ENCODE measurements at regions not wholly inside any gene's neighbourhood (a gene's known extent, or its start where the extent isn't known, plus 50 kb on each side); places are given as distances from the start of the nearest gene placed in this dataset.

DNA sequence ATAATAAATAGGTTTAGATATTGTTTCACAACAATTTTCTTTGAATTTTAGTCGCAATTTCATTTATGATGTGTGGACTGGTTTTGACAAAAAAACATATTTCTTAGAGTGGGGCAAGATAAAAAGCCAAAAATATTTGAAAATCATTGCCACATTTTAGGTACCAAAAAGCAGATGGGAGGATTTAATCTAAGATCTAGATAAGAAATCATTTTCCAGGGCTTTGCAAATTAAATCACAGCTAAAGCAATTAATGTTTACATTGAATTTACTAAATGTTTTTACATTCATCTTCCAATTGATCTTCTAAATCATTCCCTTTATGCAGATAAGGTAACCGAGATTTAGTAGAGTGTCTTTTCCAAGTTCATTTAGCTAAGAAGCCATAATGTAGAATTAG, 1386.0 kb upstream of the TENM4 start:
- DNase-seq, result no peak

DNA sequence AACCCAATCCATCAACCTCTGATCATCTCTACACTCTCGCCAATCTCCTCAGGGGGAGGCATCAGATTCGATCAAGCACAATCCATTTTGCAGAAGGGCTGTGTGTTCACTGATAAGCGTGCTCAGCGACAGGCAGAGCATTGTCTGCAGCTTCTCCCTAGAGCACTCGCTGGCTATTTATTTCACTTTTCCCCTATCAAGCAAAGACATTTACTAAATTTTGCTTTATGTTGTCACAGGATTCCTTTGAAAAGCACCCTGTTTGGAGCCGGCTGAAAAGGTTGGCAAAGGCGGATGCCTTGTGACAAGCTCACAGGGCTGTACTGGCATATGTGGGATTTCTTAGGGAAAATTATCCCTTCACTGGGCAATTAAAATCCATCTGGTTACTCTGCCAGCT, 1381.5 kb upstream of the TENM4 start:
- DNase-seq, result no peak

DNA sequence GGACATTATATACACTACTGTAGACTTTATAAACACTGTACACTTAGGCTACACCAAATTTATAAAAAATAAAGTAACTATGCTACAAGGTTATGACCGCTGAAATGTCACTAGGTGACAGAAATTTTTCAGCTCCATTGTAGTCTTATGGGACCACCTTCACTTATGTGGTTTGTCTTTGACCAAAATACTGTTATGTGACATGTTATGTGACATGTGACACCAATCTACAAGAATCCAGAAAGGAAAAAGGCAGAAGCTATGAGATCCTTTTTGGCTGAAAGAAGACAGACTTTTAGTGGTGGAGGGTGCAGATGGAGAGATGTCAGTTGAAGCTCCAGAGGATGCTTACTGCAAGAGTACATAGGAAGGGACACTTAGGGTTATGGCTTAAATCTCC, 1378.4 kb upstream of the TENM4 start:
- no peak for DNase-seq

DNA sequence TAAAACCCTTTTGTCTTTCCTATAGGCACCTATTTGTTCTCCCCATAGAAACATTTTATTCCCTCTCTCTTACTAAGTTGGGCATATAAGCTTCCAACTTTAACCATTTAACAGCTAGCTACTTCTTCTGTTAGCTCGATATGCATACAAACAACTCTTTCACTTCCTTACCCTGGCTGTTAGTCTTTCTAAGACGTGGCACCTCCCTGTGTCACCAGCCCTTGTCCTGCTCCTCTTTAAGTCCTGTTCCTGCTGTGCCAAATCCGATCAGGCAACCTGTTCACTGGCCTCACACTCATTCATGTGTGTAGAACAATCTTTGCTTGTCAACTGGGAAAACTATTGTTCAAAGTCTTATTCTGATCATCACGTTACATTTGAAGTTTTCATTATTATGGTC, 1376.1 kb upstream of the TENM4 start:
- no peak for DNase-seq

DNA sequence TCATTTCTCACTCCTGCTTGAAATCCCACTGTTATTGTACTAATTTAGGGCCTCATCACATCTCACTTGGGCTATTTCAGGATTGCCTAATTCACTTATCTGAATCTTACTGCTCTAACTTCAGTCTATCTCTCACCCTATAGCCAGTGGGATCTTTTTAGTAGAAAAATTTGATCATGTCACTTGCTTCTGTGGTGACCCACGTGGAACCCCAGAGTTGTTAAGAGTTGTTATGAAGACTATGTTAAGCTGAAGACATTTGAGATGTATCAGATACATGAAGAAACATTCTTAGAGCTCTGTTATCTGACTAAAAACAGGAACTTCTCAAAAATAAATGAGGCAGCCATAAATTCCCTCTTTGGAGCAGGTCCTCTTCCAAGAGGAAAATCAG, 1375.6 kb upstream of the TENM4 start:
- no peak for DNase-seq

DNA sequence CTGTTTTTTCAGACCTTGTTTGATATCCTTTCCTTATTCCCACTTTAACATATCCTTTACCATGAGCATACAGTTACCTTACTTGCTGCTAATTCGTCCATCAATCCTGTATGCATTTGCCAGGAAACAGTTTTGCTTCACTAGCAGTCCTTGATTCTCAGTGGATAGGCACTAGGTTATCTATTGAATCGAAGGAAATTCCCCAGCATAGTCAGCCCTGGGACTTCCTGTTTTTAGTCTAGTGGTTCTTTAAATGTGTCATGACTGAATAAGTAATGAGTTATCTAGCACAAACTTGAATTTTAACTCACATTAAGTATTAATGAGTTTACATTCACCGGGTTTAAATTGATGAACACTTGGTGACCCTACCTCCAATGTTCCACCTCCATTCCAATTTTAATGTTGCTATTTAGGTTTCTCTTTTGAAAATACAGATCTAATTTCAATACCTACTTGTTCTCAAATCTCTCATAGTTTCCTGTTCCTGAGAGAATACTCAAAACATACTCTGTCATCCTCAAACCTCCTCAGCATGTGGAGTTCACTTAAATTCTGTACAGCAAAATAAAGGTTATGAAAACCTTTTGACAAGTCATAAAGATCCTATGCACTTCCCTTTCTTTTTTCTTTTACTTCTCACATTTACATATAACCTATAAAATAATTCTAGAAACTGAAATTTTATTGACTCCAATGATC, 1375.1 kb upstream of the TENM4 start:
- no peak for DNase-seq

DNA sequence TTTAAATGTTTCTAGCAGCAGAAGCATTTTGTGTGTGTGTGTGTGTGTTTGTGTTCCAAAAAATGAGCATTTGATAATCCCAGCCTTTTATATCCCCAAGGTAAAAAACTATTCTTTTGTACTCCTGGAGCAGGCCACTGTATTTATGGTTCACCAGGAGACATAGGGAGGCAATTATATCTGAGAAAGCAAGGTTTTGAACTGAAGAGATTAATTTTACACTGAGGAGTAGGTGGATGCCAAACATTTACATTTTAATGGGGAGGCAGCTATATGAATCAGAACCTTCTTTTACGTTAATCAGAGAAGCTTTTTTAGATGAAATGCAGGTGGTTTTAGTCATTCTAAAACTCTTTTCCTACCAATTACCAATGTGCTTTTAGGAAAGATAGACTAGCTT, 1374.0 kb upstream of the TENM4 start:
- DNase-seq, result no peak

DNA sequence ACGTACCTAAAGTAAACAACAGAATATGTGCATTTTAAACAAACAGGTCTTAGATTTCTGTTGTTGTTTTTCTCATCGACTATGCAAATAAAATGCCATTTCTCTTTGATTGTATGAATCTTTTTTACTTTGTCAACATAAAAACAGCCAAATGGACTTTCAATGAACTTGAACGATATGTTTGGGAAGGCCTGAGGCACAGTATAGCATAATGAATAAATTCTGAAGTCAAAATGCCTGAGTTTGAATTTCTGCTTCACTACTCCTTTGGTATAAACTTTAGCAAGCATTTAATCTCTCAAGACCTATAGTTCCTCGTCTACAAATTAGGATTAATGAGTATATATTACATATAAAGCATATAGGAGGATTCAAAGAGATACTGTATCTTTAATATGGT, 1369.9 kb upstream of the TENM4 start:
- no peak for DNase-seq

DNA sequence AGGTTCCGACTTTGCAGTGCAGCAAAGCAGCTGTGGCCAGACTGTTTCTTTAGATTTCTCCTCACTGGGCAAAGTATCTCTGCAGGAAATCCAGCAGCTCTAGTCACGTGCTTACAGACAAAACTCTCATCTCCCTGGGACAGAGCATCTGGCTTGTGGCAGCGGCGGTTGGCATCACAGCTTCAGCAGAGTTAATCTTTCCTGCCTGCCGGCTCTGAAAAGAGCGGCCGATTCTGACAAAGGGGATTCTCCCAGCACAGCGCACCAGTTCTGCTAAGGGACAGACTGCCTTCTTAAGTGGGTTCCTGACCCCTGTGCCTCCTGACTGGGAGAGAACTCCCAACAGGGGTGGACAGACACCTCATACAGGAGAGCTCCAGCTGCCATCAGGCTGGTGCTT, 1357.3 kb upstream of the TENM4 start:
- no peak for DNase-seq

DNA sequence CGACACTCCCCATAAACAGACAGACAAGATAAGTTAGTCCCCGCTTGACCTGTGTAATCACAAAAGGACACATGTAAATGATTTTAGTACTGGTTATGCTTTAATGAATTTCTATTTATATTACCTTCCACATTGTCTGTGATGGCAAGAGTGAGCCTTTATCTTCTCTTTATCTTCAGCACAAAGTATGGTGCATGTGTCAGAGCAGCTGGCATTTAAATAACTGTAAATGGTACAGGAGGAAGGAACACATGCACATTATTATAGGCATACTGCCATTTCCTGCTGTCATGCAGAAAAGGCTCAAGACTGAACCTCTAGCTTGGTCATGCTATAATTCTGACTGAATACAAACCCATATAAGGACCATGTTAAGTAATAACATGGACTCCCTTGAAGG, 1342.7 kb upstream of the TENM4 start:
- DNase-seq, result no peak

DNA sequence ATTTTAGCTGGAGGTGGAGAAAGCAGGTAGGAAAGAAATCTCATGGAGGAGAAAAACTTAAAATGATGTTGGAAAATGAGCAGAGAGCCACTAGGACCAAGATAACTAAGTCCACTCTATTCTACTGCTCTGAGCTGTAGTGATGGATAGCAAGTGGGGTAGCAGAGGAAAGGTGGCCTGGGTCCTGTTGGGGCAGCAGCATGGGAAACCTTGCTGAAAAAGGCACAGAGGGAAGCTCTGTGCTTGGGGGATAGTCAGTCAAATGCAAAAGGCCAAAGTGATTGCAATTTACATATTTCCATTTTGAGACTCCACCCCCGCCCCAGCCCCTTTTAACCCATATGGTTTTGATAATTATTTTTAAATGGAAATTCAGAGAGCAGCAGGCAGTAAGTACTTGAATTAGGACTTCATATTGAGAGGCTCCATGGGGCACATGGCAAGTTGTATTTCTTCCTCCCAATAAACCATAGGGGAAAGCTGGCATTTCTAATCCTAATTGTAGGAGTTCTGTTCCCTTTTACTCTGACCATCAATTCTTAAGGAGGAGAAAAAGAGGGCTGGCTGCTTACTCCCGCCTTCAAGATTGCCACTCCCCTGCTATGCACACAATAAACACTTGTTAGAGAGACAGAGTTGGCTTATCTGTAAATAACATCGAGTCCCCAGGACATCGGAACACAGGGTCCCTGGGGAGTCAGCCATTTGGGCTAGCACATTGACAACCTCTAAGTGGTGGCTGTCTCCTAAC, 1341.5 kb upstream of the TENM4 start:
- DNase-seq, result no peak

DNA sequence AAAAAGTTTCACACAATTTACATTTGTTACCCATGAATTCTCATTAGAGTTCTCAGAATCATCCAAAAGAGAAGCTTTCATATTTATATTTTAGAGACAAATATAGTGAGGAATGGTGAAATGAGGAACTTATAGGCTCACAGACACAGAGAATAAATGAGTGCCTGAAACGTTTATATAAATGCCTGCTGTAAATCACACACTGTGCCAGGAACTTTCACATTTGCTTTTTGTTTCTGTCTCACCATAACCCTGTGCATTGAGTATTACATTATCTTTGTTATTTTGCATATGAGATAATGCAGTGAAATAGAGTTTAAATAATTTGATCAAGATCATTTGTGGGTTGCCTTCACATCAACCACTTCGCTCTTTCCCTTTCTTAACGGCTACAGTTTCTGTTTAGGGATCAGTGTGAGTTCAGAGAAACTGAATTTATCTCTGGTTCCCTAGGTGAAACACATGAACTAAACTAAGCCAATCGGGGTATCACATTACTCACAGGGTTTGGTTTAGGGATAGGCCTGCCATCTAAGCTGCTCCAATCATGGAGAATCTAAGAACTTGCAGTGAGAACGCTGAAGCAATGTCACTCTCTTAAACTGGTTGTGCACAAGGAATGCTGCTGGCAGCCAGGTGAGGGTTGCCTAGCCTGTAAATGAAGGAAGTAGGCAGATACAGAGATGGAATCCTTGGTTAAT, 1339.2 kb upstream of the TENM4 start:
- DNase-seq, result no peak

DNA sequence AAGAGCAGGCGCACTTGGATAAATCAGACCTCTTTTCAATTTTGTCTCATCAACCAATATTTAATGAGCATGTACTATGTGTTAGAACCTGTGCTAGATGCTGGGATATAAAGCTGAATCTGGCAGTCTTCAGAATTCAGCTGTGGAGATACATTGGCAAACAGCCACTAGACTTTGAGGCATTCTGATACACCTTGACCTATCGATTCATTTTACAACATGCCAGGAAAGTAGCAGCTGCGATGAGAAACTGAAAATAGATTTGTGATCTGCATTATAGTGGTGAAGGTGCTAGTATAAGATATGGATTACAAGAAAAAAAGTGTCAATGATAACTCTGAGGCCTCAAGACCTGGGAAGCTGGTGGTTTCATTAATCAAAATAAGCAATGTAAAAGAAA, 1338.1 kb upstream of the TENM4 start:
- no peak for DNase-seq

DNA sequence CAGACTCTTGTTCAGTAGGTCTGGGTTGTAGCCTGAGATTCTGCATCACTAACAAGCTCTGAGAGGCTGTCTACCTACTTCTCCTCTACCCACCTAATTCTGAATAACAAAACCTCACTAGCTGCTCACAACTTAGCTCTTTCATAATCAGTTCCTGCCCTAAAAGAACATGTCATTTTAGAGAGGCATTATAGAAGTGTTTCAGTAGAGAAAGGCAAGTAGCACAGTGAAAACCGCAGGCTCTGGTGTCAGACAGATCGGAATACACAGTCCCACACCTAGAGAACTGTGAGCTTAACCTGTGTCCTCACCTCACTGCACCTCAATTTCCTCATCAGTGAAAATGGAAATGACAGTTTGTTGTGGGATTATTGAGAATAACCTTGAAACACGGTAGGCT, 1337.6 kb upstream of the TENM4 start:
- DNase-seq, result no peak

DNA sequence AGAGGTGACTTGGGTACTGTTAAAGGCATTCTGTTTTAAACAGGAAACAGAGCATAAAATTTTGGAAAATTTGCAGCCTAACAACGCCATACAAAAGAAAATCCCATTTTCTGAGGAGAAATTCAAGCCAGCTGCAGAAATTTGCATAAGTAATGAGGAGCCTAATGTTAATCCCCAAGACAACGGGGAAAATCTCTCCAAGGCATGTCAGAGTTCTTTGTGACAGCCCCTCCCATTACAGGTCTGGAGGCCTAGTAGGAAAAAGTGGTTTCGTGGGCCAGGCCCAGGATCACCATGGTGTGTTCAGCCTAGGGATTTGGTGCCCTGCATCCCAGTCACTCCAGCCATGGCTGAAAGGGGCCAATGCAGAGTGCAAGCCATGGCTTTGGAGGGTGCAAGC, 1333.1 kb upstream of the TENM4 start:
- no peak for DNase-seq

DNA sequence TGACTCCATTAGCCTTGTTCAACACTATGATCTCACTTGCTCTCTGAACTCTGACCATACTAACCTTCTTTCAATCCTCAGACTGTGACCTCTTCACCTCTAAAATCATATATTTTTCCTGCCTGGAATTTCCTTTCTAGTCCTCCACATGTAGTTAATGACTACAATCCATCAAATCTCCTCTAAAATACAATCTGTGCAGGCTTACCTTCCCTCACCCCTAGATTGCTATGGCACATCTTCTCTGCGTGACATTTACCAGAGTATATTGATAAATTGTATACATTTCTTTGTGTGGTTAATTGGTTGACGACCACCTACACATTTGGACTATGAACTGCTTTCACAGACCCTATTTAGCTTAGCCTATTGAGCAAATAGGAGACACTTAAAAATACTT, 1330.2 kb upstream of the TENM4 start:
- no peak for DNase-seq

DNA sequence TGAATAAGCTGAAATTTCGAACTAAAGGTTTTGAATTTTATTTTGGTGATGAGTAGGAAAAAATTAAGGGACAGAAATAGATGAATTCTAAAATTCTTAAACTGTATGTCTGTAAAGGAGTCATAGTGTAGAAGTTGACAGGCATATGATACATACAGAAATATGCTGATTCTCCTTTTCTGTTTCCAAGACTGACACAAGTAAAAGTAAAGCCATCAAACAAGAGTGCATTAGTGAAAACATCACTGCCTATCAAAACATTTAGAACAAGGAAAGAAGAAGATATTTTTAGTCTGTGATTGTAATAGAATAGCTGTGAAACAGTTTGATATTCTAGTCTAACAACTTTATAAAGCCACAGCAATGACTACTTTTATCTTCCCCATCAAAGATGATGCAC, 1318.0 kb upstream of the TENM4 start:
- DNase-seq, result no peak

DNA sequence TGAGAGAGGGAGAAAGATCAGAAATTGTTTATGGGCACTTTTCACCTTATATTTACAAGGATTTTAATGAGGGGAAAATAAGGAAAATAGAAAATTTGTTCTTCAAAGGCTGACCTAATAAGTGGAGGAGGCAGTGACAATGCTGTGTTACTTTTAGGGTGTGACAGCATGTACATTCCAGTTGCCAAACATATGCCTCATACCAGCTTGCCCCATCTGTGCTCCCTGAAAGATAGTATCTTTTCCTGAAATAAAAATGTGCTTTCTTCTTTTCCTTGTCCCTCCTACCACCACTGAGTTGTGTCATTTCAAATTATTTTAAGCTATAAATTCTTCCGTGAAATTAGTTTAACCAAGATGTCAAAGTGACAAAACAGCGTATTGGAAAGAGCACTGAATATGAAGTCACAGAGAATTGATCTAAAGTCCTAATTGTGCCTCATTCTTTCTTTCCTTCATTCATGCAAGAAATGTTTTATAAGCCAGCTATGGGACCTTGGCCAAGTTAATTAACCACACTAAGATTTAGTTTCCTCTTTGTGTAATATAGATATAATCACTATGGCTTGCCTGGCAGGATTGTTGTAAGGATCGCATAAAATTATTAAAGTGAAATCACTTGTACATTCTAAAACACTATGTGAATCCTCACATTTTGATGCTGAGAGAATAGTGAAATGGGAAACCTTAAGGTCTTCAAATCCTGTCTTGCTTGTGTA, 1307.5 kb upstream of the TENM4 start:
- no peak for DNase-seq

DNA sequence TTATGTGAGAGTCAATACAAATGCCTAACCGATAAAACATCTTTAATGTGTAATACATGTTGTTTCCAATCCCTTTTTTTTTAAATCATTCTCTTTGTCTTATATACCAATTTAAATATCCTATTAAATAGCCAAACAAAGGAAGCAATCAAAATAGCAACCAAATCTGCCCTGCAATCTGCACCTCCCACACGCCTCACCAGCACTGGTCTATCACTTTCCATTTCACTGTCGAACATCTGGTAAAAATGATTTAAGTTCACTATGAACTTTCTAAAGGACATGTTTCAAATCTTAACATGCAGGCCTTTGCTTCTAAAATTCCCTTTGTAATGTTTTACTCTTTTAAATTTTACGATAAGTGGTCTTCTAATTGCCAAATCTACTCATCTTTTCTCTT, 1305.5 kb upstream of the TENM4 start:
- DNase-seq, result no peak

DNA sequence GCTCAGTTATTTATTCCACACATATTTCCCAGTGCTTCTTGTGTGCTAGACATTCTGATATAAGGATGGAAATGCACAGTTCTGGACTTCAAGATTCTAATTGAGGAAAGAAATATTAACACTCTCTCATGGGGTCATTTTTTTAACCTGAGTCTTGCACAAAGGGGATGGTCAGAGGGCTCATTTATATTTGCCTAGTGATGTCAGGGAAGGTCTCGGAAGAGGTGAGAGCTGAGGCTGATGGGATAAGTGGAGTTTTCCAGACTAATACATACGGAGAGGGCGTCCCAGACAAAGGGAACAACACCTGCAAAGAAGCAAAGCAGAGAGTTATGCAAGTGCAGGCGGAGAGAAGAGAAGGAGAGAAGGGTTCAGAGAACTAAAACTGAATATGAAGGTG, 1304.6 kb upstream of the TENM4 start:
- DNase-seq, result no peak

DNA sequence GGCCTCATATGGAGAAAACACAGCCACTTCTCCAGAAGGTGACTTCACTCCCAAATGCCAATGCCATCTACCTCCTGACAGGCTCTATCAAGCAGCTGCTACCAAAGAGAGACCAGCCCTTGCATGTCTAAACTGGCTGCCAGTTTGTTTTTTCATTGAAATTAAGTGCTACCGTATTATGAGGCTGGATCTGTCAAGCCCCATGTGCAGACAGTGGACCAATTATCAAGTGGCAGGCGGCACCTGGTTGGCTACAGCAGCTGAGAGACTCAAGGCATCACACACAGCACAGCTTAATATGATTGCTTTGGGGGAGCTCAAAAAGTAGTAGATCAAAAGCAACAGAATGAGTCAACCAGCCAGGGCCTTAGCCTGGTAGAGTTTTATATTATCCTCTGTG, 1293.0 kb upstream of the TENM4 start:
- DNase-seq, result no peak

DNA sequence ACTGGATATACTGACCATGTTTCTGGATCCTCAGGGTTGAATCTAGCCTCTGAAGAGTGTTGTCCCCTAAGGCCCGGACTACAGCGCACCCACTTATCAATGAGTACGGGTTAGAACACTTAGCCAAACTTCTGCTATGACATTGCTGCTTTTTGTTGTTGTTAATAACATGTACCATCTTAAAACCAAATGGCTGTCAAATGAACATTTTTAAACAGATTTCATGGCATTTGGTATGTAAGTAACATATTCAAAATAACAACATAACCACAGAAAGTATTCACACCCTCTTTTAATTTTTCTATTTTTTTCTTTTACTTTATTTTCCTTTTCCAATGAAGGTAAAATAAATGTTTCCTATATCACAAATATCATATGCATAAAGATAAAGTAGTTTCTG, 1292.5 kb upstream of the TENM4 start:
- DNase-seq, result no peak

DNA sequence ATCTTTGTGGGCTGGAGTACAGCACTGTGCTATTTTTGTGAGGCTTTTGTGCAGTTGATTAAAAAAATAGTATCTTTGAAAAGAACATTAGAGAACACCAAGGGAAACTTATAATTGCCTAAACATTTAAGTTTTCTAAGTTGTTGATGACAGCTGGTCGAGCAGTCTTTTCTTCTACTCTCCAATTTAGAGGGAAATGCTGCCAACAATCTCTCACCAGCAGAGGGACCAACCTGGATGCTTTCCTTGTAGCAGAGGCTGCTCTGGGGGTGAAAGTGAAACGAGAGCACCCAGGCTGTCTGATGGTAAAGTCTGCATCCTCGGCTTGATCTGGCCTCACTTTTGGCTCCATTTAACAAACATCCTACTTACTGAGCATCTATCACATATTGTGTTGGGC, 1286.5 kb upstream of the TENM4 start:
- no peak for DNase-seq

DNA sequence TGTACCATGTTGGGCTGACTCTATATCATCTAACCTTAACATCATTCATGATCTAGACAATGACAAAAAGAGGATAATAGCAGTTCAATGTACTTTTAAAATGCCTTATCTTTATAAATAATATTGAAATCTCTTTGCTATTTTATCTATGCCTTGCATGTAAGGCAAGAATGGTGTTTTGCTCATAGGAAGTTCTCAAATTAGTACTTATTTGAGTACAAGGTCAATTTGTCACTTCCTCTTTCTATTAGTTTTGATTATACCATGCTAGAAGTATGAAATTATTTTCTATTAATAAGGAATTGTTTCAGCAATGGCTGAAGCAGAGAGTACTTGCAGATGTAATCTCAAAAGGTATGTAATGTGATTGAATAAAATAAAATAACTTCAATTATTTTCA, 1285.4 kb upstream of the TENM4 start:
- DNase-seq, result no peak
